HG03159 (cell line): ENCODE measurements at regions not wholly inside any gene's neighbourhood (a gene's known extent, or its start where the extent isn't known, plus 50 kb on each side); places are given as distances from the start of the nearest gene placed in this dataset.

Experiments
- ATAC-seq: cut with Tn5 transposase; IDR thresholded peaks from one replicate; pipeline ENCODE4 v1.9.1; 2021; ENCODE audit warnings: mild to moderate bottlenecking, moderate library complexity; ENCODE audit not compliant: unreplicated experiment

DNA sequence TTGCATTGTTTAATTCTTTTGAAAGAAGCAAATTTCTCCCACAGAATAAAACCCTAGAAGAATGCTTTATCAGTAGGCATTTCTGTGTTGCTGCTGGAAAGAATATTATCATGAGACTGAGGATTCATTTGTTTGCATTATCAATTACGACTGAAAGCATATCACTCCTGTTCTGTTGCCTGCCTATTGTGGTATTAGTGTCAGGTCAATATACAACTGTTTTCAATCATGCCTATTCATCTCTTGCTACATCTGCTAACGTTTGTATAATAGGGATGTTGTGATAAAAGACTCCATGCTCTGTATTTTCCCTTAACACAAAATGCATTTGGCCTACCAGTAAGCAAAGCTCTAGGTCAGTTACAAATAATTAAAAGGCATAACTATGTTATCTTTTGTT is 221.5 kb downstream of the PTPRC start:
- no peak for ATAC-seq

DNA sequence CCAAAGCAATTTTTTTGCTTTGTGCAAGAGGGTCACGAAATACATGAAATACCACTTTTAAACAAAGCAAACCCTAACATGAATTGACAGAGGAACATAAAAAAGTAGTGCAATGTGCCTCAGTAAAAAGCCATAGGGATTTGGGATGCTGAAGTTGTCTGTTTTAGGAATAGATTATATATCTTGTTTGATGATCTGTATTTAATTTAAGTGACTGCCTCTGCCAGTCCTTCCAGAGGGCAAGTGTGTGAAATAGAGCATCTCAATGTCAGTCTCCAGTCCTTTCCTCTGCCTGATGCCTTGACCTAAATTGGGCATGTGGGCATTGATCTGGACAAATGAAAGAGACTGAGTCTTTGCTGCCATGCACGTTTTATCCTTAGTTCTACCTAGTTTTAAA is 222.8 kb downstream of the PTPRC start:
- ATAC-seq: no peak

DNA sequence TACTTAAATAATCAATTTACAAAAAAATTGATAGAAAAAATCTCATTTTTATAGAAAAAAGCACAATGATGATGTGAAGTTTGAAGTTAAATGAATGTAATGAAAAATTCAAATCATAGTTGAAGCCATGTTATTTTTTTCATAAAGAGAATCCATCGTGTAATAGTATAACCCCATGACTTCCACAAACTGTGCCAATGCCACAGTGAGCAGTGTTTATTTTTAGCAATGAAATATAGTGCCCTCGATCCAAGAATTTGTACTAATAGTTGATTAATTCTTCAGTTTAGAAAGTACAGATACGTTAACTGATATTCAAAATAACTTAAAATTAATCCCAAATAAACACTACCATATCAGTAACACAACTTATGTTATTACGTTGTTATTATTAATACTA is 225.9 kb downstream of the PTPRC start:
- ATAC-seq: no peak

DNA sequence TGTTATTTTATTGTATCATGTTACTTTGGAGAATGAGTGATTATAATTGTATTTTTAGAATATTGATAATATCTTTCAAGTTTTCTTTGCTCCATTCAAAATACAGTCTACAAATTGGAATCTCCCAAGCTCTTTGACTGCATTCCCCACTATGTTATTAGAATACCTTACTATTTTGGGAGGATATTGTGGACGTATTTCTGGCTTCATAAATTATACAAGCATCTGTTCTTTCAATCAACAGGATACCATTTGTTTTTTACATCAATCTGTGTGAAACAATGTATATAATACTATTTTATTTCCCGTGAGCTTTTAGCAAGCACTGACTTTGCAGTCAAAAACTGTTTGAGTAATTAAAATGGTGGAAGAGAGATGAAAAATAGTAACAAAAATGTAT is 226.5 kb downstream of the PTPRC start:
- no peak for ATAC-seq

DNA sequence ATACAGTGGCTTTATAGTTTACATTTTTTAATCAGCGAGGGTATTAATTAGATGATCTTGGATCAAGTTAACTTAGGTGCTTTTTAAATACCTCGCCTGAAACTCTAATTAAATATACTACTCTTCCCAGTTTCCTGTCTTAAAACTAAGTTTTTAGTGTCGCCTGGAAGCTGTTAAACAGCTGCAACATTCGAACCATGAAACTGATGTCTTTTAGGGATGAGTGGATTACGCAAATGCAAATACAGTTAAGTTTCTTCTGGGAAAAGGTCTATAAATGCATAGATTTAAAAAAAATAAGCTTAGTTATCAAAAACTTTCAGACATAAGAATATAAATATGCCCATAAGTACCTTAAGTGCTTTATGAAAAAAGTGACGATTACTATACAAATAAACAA is 228.3 kb downstream of the PTPRC start:
- no peak for ATAC-seq

DNA sequence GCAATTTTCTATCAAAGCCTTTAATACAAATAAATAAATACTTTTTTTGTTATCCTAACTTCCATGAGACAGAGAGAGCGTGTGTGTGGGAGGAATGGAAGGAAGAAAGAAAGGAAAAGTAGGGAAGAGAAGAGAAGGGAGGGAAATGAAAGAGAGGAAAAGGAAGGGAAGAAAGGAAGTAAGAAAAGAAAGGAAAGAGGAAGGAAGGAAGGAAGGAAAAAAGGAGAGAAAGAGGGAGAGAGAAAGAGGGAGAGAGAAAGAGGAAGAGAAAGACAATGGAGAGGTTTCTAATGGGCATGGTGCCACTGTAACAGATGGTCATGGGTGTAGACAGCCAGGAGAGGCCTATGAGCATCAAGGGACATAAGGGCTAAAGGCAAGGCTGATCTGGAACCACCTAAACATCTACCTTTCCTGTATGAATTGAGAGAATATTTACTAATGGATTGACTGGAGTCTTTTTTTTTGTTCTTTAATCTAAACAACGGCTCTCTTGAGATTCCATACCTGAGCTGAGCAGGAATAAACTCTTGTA is 234.9 kb downstream of the PTPRC start:
- ATAC-seq: no peak

DNA sequence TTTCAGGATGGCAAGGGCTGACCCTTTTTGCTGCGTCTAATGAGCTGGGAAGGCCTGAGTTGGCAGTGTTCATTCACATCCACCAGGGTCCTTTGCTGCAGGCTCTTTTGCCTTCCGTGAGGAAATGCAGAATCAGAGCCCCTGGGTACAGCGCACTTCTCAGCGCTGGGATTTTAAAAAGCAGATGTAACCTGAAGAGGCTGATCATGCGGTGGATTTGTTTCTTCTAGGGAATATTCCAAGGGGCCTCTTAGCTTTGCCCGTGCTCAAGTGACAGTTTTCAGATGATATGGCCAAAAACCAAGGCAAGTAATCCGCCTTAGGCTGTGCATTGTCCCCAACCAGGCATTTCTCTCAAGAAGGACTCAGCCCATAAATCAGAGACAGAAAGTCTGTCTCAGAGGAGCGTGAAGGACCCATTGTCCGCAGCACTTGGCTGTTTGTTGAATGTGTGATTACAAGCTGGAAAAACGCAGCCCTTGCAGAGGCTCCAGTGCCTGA is 237.6 kb downstream of the PTPRC start:
- ATAC-seq: no peak

DNA sequence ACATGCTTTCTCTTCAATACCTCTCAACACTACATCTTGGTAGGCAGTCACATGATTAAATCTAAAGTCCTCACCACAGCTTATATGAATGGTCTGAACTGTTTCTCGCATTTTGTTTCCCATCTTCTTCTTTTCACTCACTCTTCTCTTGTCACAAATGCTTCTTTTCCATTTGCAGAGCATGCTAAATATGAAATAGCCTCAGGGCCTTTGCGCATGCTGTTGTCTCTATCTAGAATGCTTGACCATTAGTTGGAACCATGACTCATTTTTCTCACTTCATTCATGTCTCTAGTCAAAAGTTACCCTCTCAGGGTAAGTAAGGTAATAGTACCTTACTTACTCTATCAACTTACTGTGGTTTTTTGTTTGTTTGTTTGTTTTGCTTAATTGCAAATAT is 239.7 kb downstream of the PTPRC start:
- ATAC-seq: no peak

DNA sequence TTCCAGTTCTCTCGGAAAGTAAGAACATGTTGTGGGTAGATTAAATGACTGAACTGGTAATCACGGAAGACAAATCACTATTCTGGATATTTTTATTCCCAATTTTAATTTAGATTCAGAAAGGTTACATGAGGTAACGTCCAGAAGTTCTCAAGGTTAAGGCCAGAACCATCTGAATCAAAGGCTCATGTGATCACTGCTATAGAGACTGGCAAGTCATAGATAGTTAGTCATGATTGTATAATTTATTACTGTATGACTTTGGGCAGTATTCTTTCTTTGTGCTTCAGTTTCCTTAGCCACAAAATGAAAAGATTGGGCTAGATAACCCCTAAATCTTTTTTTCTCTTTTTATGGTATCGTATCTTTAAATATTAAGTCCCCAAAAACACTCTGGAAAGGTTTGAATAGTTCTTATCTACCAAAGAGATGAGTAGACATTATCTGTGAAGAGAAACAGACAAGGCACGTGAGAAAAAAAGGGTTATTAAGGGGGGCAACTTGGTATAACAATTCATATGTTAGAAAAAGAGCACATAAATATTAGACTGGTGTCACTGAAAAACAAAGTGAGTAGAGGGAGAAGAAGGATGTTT is 241.0 kb downstream of the PTPRC start:
- no peak for ATAC-seq

DNA sequence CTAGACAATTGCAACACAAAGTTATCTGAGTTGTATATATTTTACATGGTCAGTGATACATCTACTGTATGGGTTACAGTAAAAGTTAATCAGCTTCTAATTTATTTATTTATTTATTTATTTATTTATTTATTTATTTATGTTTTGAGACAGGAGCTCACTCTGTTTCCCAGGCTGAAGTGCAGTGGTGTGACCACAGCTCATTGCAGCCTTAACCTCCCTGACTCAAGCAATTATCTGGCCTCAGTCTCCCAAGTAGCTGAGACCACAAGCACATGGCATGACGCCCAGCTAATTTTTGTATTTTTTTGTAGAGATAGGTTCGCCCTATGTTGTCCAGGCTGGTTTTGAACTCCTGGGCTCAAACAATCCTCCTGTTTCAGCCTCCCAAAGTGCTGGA is 241.6 kb downstream of the PTPRC start:
- no peak for ATAC-seq

DNA sequence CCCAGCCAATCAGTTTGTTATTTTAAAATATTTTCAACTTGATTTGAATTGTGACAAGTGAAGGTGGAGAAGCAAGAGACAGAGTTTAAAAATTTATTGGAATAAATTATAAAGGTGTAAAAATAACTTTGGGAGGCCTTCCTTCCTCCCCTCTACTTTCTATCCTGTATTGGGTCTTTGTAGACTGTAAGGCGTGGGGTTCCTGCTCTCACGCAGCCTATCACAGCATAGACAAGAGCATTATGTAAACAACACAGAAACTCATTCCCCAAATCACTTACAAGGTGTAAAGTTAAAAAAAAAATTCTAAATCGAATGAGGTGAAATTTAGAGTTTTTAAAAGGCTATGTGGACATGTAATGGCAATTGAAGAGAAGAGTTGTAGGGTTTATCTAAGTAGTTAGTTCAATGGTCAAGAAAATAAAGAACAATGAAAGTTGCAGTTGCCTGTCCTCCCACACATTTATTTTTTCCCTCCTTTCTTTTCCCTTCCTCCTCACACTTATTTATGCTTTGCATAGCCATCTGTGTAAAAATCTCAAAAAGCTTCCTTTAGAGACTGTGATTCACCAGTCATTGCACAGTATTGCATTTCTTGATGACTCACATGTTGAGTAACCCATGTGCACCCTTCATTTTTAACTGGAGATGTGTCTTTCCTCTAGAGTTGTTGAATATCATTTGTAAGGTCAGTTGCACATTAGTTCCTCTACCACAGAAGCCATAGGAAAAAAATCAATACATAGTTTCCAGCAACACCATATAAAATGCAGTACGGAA is 242.2 kb downstream of the PTPRC start:
- ATAC-seq: no peak

DNA sequence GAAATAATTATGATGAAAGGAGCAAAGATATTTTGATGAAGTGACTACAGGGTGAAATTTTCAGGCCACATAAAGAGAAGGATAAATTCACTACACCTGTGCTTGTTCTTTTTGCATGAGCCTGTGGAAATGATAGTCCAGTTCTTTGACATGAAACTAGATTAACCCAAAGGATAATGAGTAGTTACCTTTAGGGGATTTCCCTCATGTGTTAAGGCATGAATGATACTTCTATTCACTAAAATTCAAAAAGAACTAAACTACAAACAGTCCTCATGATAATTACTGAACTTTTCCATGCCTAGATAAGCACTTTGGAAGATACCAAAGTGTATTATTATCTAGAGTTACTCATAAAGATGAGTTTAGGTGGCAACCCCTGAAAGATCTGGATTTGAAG is 244.3 kb downstream of the PTPRC start:
- no peak for ATAC-seq

DNA sequence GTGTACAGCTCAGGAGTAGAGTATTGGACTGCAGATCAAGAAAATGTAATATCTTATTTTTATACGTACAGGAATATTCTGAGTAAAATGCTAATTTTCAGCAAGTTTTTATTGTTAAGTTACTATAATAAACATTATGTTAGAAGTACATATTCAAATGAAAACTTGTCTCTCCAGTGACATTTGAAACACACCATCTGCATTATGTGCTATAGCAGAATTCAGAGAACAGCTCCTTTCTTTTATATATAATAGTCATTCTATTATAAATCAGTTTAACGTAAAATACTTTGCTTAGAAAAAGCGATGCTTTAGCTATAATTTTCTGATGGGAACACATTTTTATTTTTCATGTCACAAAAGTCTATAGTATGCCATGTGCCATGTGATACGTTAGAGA is 249.0 kb downstream of the PTPRC start:
- no peak for ATAC-seq

DNA sequence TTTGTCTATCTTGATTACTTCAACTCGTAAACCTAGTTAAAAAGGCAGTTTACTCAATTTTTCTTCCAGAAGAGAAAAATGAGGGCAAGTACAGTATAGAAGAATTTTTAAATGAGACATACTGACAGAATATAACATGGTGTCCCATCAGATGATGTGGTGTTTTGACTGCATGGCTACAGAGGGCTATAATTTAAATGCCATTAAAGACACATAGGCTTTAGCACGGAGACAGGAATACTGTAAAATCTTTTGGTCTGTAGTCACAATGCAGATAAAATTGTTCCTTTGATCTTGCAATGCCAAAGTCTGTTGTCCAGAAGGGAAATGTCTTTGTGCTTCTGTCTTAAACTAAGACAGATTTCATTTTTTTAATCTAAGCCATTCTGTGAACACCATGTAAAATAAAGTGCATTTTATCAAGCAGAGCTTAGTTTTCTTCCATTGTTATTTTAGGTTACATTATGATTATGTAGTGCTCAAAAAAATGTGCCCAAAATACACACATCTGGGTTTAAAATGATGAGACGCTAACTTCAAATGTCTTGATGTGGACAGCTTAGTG is 249.6 kb downstream of the PTPRC start:
- no peak for ATAC-seq

DNA sequence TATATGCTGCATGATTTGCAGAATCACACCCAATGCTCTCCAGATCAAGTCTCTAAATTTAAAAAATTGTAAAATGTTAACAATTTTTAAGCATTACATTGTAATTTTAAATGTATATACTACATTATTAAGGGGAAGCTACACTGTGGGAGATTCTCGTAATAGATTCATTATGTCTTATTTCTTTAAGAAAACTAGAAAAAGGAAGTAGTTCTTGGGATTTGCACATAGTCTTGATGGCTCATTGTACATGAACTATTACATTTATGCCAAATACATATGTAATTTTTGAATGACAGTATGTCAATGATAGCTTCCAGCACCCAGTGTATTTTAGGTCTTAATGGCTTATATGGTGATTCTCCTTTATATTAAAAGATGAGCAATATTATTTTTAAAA is 250.3 kb downstream of the PTPRC start:
- ATAC-seq: no peak

DNA sequence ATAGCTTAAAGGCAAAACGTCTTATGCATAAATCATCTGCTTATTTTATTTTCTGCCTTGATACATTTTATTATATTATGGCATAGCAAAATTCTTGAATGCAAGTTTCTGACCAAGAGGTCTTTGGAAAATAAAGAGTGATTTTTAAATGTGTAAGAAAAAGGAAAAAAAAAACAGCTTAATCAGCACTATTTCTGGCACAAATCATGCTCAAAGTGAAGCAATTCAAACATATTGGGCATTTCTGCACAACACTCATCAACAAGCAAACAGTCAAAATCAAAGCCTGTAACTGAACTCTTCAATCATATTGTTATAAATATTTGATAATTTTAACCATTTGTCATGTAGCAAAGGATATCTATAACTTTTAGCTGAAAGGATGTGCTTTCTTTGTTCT is 250.9 kb downstream of the PTPRC start:
- ATAC-seq: no peak

DNA sequence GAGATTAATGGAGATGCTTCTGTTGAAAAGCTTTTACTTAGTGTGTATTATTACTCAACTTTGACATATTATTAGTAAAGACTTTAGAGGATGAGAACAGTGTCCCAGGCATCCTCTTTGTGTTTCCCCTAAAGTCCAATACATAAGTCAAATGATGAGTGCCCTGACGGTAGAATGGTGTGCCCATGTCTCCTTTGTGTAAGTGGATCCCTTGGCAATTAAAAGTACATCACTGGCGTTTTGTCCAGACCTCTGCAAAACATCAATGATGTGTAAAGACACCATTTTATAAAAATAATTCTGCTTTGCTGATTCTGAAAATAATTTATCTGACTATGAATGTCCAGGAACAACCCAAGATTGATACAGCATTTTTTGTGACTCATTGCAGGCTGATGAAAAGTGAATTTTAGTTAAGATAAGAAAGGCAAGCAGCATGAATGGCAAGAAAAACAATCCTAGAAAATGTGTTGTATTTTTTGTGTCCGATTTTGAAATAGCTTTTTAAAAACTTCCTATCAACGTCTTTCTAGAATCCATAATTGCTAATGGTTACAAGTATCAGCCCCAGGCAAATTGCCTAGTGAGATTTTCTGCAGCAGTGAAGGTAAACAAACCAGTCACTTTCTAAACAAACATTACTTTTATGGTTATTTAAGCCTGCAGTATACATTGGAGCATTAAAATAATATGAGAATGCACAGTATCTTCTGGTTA is 251.5 kb downstream of the PTPRC start:
- no peak for ATAC-seq

DNA sequence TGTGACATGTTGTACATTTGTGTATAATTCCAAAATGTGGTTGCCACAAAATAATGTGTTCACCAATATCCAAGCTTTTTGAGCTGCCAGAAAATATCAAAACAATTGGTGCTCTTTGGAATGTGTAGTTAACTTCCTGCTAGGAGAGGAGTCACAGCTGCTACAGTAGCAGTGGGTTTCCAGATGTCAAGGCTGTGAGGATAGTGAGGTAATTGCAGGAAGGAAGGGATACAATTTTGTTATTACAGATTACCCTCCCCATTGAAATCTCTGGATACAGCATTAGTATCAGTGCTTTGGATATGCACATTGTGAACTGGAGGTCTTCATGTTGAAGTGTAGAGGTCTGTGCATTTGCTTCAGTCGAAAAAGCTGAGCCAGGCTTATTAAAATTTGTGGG is 253.2 kb downstream of the PTPRC start:
- ATAC-seq: no peak

DNA sequence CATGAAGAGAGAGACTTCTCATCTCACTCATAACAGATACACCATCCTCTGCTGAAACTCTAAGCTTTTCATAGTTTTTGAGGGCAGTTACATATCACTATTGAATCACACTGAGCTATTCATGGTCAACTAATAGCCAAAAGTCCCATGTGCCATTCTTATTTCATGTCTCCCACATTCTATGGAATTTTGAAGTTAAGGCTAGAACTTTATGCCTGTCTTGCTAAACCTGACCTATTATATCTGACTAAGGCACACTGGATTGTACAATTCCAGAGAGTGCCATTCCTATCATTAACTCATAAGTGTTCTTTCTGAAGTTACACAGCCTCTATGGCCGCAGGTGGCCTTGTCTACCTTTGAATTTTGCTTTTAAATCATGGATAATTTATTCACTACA is 254.3 kb downstream of the PTPRC start:
- no peak for ATAC-seq

DNA sequence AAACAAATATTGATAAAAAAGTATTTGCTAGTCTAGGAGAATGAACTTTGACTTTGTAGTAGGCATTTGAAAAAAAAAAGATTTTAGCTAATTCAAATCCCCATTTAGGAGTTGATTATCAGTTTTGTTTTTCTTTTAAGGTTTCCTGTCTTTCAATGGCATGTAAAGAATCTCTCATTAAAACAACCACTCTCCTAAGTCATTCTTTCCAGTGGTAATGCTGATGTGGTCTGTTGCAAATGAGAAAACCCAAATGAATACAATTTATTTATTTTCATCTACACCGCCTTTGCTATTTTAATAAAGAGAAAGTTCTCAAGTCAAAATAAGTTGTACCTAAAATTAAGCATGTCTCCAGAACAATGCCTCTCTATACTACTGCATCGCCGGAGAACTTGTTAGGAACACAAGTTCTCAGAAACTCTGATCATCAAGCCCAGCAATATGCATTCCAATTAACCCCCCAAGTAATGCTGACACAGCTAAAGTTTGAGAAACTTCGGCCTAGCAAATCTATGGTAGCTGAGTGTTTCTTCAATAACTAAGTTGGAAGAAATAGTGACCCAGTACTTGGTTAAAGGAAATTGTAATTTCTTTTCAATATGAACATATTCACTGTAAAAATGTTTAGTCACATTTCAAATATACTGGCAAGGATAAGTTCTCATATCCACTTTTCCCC is 255.1 kb downstream of the PTPRC start:
- no peak for ATAC-seq

DNA sequence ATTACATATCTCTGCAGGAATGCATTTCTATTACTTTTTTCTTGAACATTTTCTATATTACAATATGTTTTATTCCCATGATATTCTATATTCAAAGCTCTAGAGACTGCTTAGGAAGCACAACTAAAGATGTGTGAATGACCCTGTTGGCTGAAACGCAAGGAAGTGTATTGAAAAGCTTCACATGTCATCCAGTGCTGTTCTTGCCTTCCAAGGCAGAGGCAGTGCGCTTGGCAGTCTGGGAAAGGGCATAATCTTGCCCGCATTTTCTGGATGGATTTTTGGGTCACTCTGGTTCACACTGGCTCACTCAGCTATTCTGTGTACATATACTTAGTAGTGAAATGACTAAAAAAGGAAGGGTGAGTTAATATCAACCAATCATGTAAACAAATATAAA is 262.4 kb downstream of the PTPRC start:
- ATAC-seq: no peak
